ENCODE measurements at regions not wholly inside any gene's neighbourhood (a gene's known extent, or its start where the extent isn't known, plus 50 kb on each side); places are given as distances from the start of the nearest gene placed in this dataset.

DNA sequence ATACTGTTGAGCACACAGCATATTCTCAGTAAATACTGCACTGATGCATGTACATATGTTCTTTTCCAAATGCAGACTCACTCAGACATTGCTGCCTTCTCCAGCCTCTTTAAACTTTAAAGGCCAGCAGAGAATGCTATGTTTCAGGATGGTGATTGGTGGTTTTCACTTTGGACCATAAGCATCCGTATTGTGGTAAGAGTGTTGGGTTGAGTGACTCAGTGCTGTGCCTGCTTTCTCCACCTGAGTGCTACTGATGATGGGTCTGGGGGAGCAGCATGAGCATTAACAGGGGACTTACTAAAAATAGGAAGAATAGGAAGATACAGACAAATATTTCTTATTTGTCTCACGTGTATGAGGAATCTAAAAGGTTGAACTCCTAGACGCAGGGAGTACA lies 56.3 kb upstream of the ZNF92 start:
- CTCF ChIA-PET = no interaction called here
- no peak overlapping the region for H3K27ac ChIP-seq
- DNase-seq (ENCODE audit: low spot score) = no peak
- POLR2A ChIA-PET (ENCODE audit: low non-redundant PET) = no interaction called here
- TF ChIP-seq, protein P1, sequence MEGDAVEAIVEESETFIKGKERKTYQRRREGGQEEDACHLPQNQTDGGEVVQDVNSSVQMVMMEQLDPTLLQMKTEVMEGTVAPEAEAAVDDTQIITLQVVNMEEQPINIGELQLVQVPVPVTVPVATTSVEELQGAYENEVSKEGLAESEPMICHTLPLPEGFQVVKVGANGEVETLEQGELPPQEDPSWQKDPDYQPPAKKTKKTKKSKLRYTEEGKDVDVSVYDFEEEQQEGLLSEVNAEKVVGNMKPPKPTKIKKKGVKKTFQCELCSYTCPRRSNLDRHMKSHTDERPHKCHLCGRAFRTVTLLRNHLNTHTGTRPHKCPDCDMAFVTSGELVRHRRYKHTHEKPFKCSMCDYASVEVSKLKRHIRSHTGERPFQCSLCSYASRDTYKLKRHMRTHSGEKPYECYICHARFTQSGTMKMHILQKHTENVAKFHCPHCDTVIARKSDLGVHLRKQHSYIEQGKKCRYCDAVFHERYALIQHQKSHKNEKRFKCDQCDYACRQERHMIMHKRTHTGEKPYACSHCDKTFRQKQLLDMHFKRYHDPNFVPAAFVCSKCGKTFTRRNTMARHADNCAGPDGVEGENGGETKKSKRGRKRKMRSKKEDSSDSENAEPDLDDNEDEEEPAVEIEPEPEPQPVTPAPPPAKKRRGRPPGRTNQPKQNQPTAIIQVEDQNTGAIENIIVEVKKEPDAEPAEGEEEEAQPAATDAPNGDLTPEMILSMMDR (conservative IDR thresholded peaks at IDR 0.05; ENCODE audit: low read depth) = no peak

DNA sequence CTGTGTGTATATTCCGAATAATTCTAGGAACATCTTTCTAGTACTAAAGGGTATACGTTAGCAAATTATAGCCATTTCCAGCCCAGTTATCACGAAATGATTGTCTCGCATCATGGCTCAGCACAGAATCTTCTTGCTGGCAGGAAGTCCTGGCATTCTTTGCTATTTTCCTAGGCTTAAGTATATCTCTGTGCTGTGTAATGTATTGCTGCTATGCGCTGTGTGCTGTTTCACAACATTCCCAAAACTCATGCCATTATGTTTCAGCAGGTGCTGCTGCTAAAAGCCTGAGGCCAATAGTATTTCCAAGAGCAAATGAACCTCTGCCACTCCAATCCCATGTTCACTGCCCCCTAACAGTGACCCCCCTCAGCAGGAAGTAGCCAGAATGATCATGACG lies 62.9 kb upstream of the ZNF92 start:
- POLR2A ChIA-PET (ENCODE audit: low non-redundant PET) = no interaction called here
- DNase-seq (ENCODE audit: low spot score) = no peak
- no peak overlapping the region for H3K27ac ChIP-seq
- TF ChIP-seq, protein P1 (conservative IDR thresholded peaks at IDR 0.05; ENCODE audit: low read depth) = no peak
- CTCF ChIA-PET = no interaction called here

DNA sequence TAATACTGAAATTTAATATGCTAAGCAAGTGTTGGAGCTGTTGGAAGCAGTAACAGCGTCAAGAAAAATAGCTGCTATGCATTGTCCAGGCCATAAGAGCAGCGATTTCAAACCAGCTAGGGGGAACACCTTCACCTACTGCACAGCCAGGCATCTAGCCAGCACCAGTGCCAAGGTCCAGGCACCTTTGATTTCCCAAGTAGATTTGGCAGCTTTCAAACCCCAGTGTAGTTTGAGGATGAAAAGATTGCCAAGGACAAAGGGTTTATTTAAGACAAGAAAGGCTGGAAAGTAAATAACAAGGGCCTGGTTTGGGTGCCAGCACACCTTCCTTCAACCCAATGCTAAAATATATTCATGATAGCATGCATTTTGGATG lies 65.4 kb upstream of the ZNF92 start:
- TF ChIP-seq, protein P1 (conservative IDR thresholded peaks at IDR 0.05; ENCODE audit: low read depth) = no peak
- POLR2A ChIA-PET (ENCODE audit: low non-redundant PET) = no interaction called here
- CTCF ChIA-PET = interaction anchor here (0.5 to 2.2 kb wide), 8 partner anchors 10 to 1631 kb away, joined by 3 to 10 read pairs (median 4); no protein-coding TSS in a partner anchor
- H3K27ac ChIP-seq = no peak overlapping the region
- DNase-seq (ENCODE audit: low spot score) = no peak

DNA sequence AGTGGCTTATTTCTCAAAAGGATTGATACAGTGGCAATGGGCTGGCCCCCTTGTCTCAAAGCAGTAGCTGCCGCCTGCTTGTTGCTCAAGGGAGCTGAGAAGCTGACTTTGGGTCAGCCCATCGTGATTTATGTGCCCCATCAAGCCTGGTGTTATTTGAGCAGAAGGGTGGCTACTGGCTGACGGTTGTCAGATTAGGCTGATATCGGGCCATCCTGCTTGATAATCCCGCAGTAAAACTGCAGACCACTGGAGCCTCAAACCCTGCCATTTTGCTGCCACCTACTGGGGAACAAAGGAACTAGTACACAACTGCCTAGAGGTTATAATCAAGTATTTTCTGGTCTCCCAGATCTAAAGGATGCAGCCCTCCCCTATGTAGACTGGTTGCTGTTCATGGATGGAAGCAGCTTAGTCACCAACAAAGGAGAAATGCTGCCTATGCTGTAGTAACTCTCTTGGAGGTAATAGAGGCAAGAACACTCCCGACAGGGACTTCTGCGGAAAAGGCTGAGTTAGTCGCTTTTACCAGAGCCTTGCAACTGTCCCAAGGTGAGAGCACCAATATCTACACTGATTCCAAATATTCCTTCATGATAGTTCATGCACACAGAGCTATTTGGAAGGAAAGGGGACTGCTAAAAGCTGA lies 65.9 kb upstream of the ZNF92 start:
- peak; percentile 62 for DNase-seq (ENCODE audit: low spot score)
- TF ChIP-seq, protein P1 (conservative IDR thresholded peaks at IDR 0.05; ENCODE audit: low read depth) = peak; percentile 90
- ChIA-PET CTCF (interaction anchor here (0.5 to 2.2 kb wide), 12 partner anchors 9 to 1632 kb away, joined by 3 to 10 read pairs (median 4); no protein-coding TSS in a partner anchor), POLR2A (ENCODE audit: low non-redundant PET) (no interaction called here)
- H3K27ac ChIP-seq = no peak overlapping the region

DNA sequence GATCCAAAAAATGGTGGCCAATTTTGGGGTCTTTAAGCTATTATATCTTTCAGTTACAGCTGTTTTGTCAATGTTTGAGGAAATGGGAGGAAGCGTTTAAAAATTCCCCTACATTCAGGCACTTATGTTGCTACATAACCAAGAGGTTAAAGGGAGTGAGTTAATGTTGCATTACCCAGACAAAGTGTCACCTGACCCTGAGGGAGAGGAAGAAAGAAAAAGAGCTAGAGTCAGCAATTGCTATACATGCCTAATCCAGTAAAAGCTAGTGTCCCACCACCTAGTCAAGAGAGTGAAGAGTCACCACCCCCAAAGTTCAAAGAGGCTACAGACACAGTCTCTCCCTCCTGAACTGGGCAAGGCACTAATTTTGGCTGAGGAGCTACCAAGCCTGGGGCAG lies 69.5 kb upstream of the ZNF92 start:
- CTCF ChIA-PET = no interaction called here
- no peak for DNase-seq (ENCODE audit: low spot score)
- POLR2A ChIA-PET (ENCODE audit: low non-redundant PET) = no interaction called here
- TF ChIP-seq, protein P1 (conservative IDR thresholded peaks at IDR 0.05; ENCODE audit: low read depth) = no peak
- H3K27ac ChIP-seq = no peak overlapping the region

DNA sequence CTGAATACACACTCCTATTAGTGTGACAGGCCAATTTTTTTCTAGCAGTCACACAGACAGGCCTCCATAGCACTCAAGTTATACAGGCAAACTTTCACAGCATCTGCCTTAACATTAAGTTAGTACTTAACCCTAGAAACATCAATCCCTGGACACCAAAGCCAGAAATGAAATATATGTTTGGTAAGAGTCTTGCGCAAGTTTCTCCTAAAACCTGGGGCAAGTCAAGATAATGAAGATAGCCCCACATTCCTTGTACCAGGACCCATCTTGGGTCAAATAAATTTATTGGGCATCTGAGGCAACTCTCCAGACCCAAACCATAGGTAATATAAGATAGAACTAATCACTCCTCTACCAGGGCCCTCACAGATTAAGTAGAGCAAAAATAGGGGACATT lies 70.8 kb upstream of the ZNF92 start:
- TF ChIP-seq, protein P1 (conservative IDR thresholded peaks at IDR 0.05; ENCODE audit: low read depth) = no peak
- no peak overlapping the region for H3K27ac ChIP-seq
- no peak for DNase-seq (ENCODE audit: low spot score)
- POLR2A ChIA-PET (ENCODE audit: low non-redundant PET) = no interaction called here
- CTCF ChIA-PET = no interaction called here

Data from RWPE1 (cell line).